GM21737 (cell line): ENCODE measurements at regions not wholly inside any gene's neighbourhood (a gene's known extent, or its start where the extent isn't known, plus 50 kb on each side); places are given as distances from the start of the nearest gene placed in this dataset.
A peak's percentile ranks its signal among the peaks of the same experiment; 100 is the strongest.

Experiments used
- ATAC-seq: cut with Tn5 transposase; IDR thresholded peaks from one replicate; pipeline ENCODE4 v1.9.1; 2021; ENCODE audit warnings: mild to moderate bottlenecking, moderate library complexity; ENCODE audit not compliant: unreplicated experiment

- ATAC-seq: no peak
Measured at GRCh38 chr2:53450923-53451322, 316.7 kb upstream of the CHAC2 start.

DNA sequence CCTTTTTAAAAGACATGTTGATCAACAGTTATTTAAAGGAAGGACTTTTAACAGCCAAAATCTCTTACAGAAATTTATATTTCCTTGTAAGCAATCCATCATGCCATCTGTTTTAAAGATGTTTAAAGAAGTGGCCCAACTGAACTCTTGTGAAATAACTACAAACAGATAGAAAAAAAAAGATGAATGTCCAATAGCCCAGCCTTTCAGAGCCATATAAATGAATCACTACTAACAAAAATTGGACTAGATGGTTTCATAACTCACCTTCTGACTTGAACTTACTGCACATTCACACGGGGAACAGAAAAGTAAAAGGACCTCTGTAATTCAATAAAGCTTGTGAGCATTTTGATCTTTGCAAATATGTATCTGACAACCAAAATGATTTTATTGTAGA is 319.0 kb upstream of the CHAC2 start:
- no peak for ATAC-seq

DNA sequence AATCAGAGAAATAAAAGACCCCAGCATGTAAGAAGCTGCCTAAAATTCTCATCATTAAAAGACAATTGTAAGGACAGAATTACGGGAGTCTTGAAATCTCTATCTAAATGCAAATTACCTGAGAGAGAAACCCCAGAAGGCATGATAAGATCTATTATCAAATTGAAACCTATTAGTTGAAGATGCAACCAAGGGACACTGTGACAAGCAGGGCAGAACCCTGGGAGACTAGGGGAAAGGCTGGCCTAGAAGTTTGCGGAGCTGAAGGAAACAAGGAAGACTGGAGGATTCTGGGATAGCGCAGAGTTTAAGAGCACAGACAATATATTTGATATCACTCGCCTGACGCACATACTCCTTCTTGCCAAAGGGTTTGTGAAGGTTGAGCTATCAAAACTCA is 319.5 kb upstream of the CHAC2 start:
- ATAC-seq: no peak

- no peak for ATAC-seq
Measured at GRCh38 chr2:53445383-53446070, 322.1 kb upstream of the CHAC2 start.

DNA sequence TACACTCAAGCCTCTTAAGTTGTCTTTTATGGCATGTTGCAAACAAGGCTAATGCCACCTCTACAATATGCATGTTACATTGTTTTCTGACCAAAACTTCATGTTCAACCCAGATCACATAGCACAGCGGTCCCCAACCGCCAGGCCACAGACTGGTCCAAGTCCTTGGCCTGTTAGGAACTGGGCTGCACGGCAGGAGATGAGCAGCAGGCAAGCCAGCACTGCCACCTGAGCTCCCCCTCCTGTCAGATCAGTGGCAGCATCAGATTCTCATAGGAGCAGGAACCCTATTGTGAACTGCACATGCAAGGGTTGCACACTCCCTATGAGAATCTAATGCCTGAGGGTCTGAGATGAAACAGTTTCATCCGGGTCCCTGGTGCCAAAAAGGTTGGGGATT is 324.8 kb upstream of the CHAC2 start:
- no peak for ATAC-seq

DNA sequence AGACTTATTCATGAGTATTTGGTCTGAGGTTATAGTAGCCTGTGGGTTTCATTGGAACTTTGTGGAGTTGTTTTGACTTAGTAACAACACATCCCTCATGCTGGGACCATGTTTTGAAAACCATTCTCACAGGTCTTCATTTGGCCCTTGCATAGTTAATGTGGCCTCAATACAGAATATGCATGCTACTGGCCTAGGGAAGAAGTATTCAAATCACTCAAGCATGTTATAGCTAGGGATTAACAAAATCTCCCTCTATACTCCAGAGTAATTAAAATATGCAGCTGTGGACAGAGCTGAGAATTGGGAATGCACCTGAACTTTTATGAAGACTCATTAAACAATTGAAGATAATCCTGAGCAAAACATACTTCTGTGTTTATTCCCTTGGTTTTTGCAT is 325.5 kb upstream of the CHAC2 start:
- no peak for ATAC-seq

GRCh38 chr2:53438692-53439091 is 328.9 kb upstream of the CHAC2 start:
- no peak for ATAC-seq

- ATAC-seq: no peak
Measured at GRCh38 chr2:53438100-53438499, 329.5 kb upstream of the CHAC2 start.

DNA sequence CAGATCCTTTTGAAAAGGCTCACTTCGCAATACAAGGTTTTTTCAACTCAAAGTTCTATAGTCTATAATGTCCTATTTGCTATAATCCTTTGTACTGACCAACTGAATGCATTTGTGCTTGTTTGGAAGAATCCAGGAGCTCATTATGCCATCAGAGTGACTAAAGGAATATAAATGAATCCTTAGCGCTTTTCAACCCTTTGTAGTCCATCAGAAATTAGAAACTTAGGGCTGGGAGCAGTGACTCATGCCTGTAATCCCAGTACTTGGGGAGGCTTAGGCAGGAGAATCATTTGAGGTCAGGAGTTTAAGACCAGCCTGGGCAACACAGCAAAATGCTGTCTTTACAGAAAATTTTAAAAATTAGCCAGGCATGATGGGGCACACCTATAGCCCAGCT is 330.2 kb upstream of the CHAC2 start:
- no peak for ATAC-seq

- no peak for ATAC-seq
Measured at GRCh38 chr2:53436882-53437281, 330.7 kb upstream of the CHAC2 start.

- no peak for ATAC-seq
Measured at GRCh38 chr2:53435610-53436009, 332.0 kb upstream of the CHAC2 start.

- ATAC-seq: no peak
Measured at GRCh38 chr2:53434466-53434865, 333.1 kb upstream of the CHAC2 start.

- no peak for ATAC-seq
Measured at GRCh38 chr2:53432936-53433335, 334.7 kb upstream of the CHAC2 start.

GRCh38 chr2:53429901-53430300 is 337.7 kb upstream of the CHAC2 start:
- ATAC-seq: no peak

DNA sequence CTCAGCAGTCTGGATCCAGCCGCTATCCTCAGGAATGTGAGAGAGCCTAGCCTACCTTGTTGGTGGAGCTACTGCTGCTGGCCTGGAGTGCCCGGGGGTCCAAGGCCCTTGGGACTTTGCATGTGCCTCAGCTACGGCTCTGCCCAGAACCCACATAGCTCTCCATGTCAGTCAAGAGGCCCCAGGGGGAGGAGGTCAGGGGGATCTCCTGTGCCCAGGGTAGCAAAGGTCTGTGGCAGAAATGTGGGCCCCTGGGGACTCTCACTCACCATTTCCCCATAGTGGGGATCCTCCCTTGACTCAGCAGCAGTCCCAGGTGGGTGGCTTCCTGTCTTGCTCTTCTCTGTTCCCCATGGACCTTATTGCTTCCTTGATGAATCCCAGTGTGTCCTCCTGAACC is 342.7 kb upstream of the CHAC2 start:
- ATAC-seq: peak; percentile 71

GRCh38 chr2:53423465-53423864 is 344.1 kb upstream of the CHAC2 start:
- ATAC-seq: no peak

GRCh38 chr2:53422979-53423378 is 344.6 kb upstream of the CHAC2 start:
- no peak for ATAC-seq

DNA sequence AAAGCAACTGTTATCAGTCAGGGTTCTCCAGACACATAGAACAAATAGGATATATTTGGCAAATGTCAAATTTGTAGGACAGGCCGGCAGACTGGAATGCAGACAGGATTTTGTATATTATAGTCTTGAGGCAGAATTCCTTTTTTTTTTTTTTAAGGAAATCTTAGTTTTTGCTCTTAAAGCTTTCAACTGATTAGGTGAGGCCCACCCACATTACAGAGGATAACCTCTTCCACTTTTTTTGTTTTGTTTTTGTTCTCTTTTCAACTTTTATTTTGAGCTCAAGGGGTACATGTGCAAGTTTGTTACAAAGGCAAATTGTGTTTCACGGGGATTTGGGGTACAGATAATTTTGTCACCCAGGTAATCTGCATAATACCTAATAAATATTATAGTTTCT is 350.2 kb upstream of the CHAC2 start:
- ATAC-seq: no peak

DNA sequence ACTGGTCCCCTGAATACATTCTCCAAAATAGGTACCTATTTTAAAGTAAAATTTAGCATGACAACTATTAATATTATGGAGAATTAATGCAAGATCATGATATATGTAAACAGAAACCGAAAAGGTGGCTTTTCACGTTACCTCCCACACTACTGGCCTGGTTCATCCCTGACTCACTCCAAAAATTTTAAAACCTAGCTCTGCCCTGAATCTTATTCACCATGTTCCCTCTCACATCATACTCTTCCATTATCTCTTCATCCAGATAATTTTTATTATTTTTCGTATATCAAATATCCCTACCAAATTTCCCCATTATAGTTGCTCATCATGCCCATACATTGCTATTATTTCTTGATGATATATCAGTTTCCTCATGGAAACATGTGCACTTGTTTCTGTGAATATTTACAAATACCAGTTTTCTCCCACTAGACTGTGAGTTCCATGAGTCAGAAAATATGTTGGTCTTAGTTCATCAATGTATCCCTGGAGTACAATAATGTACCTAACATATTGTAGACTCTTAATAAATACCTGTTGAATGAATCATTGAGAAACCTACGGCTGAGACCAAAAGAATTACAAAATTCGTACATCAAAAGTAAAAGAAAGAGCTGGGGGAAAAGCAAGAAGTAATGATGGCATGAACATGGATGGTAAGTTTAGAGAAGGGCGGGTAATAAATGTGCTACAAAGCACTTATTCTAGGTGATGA is 360.1 kb upstream of the CHAC2 start:
- ATAC-seq: no peak

- ATAC-seq: no peak
Measured at GRCh38 chr2:53403792-53404413, 363.7 kb upstream of the CHAC2 start.

GRCh38 chr2:53397085-53397484 is 370.5 kb upstream of the CHAC2 start:
- no peak for ATAC-seq

DNA sequence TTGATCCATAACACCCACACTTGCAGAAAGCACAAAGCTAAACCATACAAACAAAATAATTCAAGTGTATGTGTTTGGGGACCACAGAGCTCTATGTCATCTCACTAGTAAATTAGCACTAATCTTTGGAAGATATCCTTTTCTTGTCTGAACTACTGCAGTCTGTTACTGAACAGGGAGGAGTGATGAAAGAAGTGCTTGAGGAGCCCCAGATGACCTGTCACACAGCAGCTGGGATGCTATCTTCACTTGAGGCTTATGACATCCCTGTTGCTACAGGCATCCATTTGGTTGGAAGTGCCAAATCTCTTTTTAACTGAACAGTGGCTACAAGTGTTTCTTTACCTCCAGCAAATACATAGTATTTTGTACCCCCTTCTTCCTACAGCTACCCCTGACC is 386.3 kb upstream of the CHAC2 start:
- ATAC-seq: no peak
